GM23338 (cell line): ENCODE measurements at regions not wholly inside any gene's neighbourhood (a gene's known extent, or its start where the extent isn't known, plus 50 kb on each side); places are given as distances from the start of the nearest gene placed in this dataset.

Experiments used
- ATAC-seq: fragments of 200-7000 bp; cut with Tn5 transposase; 3 replicates; pipeline ENCODE4 v1.9.1; 2020
- DNase-seq: peaks from one replicate; pipeline ENCODE4 v3.0.0-alpha.2; 2015; ENCODE audit warnings: low spot score
- H2AFZ ChIP-seq: fragments of 200-600 bp; sonication (generic); 2 replicates; pipeline ENCODE4 v1.8.0; 2016; ENCODE audit warnings: antibody characterized with exemption, mild to moderate bottlenecking, moderate library complexity
- H3F3A ChIP-seq: fragments of 200-600 bp; sonication (generic); replicated peaks from 2 replicates; pipeline ENCODE4 v1.8.0; 2017; ENCODE audit warnings: antibody characterized with exemption, mixed run types, low read depth
- H3K27ac ChIP-seq: fragments of 200-600 bp; sonication (generic); 2 replicates; pipeline ENCODE4 v1.6.1; 2016; ENCODE audit warnings: low read depth
- H3K27me3 ChIP-seq: fragments of 200-600 bp; sonication (generic); 2 replicates; pipeline ENCODE4 v1.8.0; 2016; ENCODE audit warnings: mild to moderate bottlenecking, mixed run types, moderate library complexity; ENCODE audit not compliant: insufficient read depth
- H3K36me3 ChIP-seq: fragments of 200-600 bp; sonication (generic); 2 replicates; pipeline ENCODE4 v1.8.0; 2016; ENCODE audit warnings: mild to moderate bottlenecking; ENCODE audit not compliant: insufficient read depth
- H3K4me1 ChIP-seq: fragments of 200-600 bp; sonication (generic); 2 replicates; pipeline ENCODE4 v1.8.0; 2016; ENCODE audit warnings: mild to moderate bottlenecking, moderate library complexity; ENCODE audit not compliant: insufficient read depth
- H3K4me2 ChIP-seq: fragments of 200-600 bp; sonication (generic); 2 replicates; pipeline ENCODE4 v1.7.1; 2017; ENCODE audit warnings: mixed run types
- H3K4me3 ChIP-seq: fragments of 200-600 bp; sonication (generic); 2 replicates; pipeline ENCODE4 v1.6.1; 2016; ENCODE audit warnings: mixed run types
- H3K79me2 ChIP-seq: fragments of 200-600 bp; sonication (generic); replicated peaks from 2 replicates; pipeline ENCODE4 v1.8.0; 2017; ENCODE audit warnings: mild to moderate bottlenecking; ENCODE audit not compliant: insufficient read depth
- H3K9me2 ChIP-seq: fragments of 200-600 bp; sonication (generic); 2 replicates; pipeline ENCODE4 v1.8.0; 2017; ENCODE audit not compliant: insufficient read depth
- H4K20me1 ChIP-seq: fragments of 200-600 bp; sonication (generic); replicated peaks from 2 replicates; pipeline ENCODE4 v1.8.0; 2017; ENCODE audit warnings: mild to moderate bottlenecking; ENCODE audit not compliant: insufficient read depth
- H3K27ac Mint-ChIP-seq: 2 replicates; pipeline ENCODE4 v1.8.0; 2020; ENCODE audit warnings: inconsistent platforms, mild to moderate bottlenecking, moderate library complexity, mixed read lengths
- H3K27me3 Mint-ChIP-seq: 3 replicates; pipeline ENCODE4 v1.8.0; 2022; ENCODE audit warnings: low read depth, mild to moderate bottlenecking, moderate library complexity, mixed read lengths, inconsistent platforms; ENCODE audit not compliant: insufficient read depth, poor library complexity
- H3K36me3 Mint-ChIP-seq: 3 replicates; pipeline ENCODE4 v1.8.0; 2021; ENCODE audit warnings: low read depth, mild to moderate bottlenecking, inconsistent platforms, moderate library complexity, mixed read lengths
- H3K4me1 Mint-ChIP-seq: 3 replicates; pipeline ENCODE4 v1.8.0; 2020; ENCODE audit warnings: mild to moderate bottlenecking, inconsistent platforms, mixed read lengths
- H3K4me3 Mint-ChIP-seq: 3 replicates; pipeline ENCODE4 v1.8.0; 2021; ENCODE audit warnings: moderate library complexity, mild to moderate bottlenecking, inconsistent platforms, mixed read lengths
- H3K9me3 Mint-ChIP-seq: 3 replicates; pipeline ENCODE4 v1.8.0; 2020; ENCODE audit warnings: moderate library complexity, mild to moderate bottlenecking, inconsistent platforms, mixed read lengths
- CREB1 ChIP-seq: fragments of 250-450 bp; sonication (Bioruptor Pico); IDR thresholded peaks from 2 replicates; pipeline ENCODE4 v1.5.0; 2020; ENCODE audit warnings: low read depth, mild to moderate bottlenecking, moderate library complexity
- EZH2 ChIP-seq: fragments of 200-600 bp; sonication (generic); IDR thresholded peaks from one replicate; pipeline ENCODE4 v1.8.0; 2017; ENCODE audit warnings: antibody characterized with exemption, mild to moderate bottlenecking, low read depth; ENCODE audit not compliant: unreplicated experiment
- EZH2phosphoT487 ChIP-seq: fragments of 200-600 bp; sonication (generic); IDR thresholded peaks from one replicate; pipeline ENCODE4 v1.8.1; 2018; ENCODE audit warnings: antibody characterized with exemption; ENCODE audit not compliant: unreplicated experiment
- JUNB ChIP-seq: IDR thresholded peaks from one replicate; pipeline ENCODE4 v1.6.1; 2016; ENCODE audit warnings: antibody characterized with exemption; ENCODE audit not compliant: unreplicated experiment
- NANOG ChIP-seq: IDR thresholded peaks from 2 replicates; pipeline ENCODE4 v1.6.1; 2016; ENCODE audit warnings: antibody characterized with exemption, borderline replicate concordance
- POLR2AphosphoS5 ChIP-seq: IDR thresholded peaks from 2 replicates; pipeline ENCODE4 v1.6.1; 2016; ENCODE audit warnings: antibody characterized with exemption, low read depth
- STAT1 ChIP-seq: IDR thresholded peaks from one replicate; pipeline ENCODE4 v1.6.1; 2016; ENCODE audit warnings: antibody characterized with exemption; ENCODE audit not compliant: unreplicated experiment
- ZNF114 ChIP-seq: fragments of 250-450 bp; sonication (Bioruptor Pico); IDR thresholded peaks from 2 replicates; pipeline ENCODE4 v1.5.0; 2020; ENCODE audit warnings: mild to moderate bottlenecking, moderate library complexity
- ZNF331 ChIP-seq: fragments of 250-450 bp; sonication (Bioruptor Pico); IDR thresholded peaks from 2 replicates; pipeline ENCODE4 v1.5.0; 2020; ENCODE audit warnings: low read depth, mild to moderate bottlenecking, moderate library complexity
- TF ChIP-seq, protein P1 (sequence below): fragments of 250-450 bp; sonication (Bioruptor Pico); IDR thresholded peaks from 2 replicates; pipeline ENCODE4 v1.5.0; 2020; ENCODE audit warnings: mild to moderate bottlenecking, moderate library complexity
- TF ChIP-seq, protein P2 (sequence below): IDR thresholded peaks from one replicate; pipeline ENCODE4 v1.6.1; 2018; ENCODE audit warnings: antibody characterized with exemption; ENCODE audit not compliant: unreplicated experiment
- TF ChIP-seq, protein P3 (sequence below): IDR thresholded peaks from 2 replicates; pipeline ENCODE4 v1.6.1; 2016; ENCODE audit warnings: antibody characterized with exemption
- TF ChIP-seq, protein P4 (sequence below), 2 experiments: fragments of 200-600 bp in 1 of 2; sonication (generic) in 1 of 2; conservative IDR thresholded peaks; 2 replicates each; pipeline versions ENCODE4 v1.5.1 to v1.6.1; 2016 to 2017; ENCODE audit warnings: antibody characterized with exemption in 2 of 2, low read depth in 2 of 2, mild to moderate bottlenecking in 2 of 2, moderate library complexity in 1 of 2

DNA sequence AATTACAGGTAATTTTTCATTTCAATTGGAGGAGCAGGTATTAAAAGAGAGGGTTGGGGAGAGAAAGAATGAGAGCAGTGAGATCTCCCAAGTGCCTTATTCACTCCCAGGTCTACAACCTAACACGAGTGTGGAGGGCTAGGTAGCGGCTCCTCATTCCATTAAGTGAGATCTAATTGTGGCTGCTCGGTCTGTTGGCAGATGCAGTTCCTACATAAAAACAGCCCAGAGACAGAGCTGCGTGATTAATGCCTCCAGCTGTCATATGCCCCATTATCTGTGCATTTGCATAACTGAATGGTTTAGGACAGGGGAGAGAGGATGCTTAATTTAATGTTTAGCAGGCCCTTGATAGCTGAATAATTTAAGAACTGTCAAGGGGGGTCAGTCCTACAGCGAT, 100.5 kb downstream of the PSAT1 start:
- Histone ChIP-seq H3K9me2 (peaks cover under 1% of the 10 kb centered on the region; the same call in 1 of the 2 replicates), H3K79me2 (no peaks in the 10 kb centered on the region), H3K4me2 (peak overlapping the region; percentile 68), H3K4me1 (peaks cover 49% of the 10 kb centered on the region), H3K27me3 (no peaks in the 10 kb centered on the region), H3F3A (peaks cover 10% of the 10 kb centered on the region), H2AFZ (no peak overlapping the region), H3K27ac (peak overlapping the region; percentile 77), H3K4me3 (no peak overlapping the region), H3K36me3 (peaks cover 8% of the 10 kb centered on the region; the same call in 1 of the 2 replicates), H4K20me1 (no peaks in the 10 kb centered on the region)
- DNase-seq (peak; percentile 26), ATAC-seq (peak; percentile 70)
- H3K27ac Mint-ChIP-seq, result no peak overlapping the region
- H3K4me3 Mint-ChIP-seq, result no peak overlapping the region
- peaks cover 40% of the 10 kb centered on the region for H3K4me1 Mint-ChIP-seq
- H3K36me3 Mint-ChIP-seq, result peaks cover 23% of the 10 kb centered on the region
- no peak for TF ChIP-seq POLR2AphosphoS5
- TF ChIP-seq, protein P1, sequence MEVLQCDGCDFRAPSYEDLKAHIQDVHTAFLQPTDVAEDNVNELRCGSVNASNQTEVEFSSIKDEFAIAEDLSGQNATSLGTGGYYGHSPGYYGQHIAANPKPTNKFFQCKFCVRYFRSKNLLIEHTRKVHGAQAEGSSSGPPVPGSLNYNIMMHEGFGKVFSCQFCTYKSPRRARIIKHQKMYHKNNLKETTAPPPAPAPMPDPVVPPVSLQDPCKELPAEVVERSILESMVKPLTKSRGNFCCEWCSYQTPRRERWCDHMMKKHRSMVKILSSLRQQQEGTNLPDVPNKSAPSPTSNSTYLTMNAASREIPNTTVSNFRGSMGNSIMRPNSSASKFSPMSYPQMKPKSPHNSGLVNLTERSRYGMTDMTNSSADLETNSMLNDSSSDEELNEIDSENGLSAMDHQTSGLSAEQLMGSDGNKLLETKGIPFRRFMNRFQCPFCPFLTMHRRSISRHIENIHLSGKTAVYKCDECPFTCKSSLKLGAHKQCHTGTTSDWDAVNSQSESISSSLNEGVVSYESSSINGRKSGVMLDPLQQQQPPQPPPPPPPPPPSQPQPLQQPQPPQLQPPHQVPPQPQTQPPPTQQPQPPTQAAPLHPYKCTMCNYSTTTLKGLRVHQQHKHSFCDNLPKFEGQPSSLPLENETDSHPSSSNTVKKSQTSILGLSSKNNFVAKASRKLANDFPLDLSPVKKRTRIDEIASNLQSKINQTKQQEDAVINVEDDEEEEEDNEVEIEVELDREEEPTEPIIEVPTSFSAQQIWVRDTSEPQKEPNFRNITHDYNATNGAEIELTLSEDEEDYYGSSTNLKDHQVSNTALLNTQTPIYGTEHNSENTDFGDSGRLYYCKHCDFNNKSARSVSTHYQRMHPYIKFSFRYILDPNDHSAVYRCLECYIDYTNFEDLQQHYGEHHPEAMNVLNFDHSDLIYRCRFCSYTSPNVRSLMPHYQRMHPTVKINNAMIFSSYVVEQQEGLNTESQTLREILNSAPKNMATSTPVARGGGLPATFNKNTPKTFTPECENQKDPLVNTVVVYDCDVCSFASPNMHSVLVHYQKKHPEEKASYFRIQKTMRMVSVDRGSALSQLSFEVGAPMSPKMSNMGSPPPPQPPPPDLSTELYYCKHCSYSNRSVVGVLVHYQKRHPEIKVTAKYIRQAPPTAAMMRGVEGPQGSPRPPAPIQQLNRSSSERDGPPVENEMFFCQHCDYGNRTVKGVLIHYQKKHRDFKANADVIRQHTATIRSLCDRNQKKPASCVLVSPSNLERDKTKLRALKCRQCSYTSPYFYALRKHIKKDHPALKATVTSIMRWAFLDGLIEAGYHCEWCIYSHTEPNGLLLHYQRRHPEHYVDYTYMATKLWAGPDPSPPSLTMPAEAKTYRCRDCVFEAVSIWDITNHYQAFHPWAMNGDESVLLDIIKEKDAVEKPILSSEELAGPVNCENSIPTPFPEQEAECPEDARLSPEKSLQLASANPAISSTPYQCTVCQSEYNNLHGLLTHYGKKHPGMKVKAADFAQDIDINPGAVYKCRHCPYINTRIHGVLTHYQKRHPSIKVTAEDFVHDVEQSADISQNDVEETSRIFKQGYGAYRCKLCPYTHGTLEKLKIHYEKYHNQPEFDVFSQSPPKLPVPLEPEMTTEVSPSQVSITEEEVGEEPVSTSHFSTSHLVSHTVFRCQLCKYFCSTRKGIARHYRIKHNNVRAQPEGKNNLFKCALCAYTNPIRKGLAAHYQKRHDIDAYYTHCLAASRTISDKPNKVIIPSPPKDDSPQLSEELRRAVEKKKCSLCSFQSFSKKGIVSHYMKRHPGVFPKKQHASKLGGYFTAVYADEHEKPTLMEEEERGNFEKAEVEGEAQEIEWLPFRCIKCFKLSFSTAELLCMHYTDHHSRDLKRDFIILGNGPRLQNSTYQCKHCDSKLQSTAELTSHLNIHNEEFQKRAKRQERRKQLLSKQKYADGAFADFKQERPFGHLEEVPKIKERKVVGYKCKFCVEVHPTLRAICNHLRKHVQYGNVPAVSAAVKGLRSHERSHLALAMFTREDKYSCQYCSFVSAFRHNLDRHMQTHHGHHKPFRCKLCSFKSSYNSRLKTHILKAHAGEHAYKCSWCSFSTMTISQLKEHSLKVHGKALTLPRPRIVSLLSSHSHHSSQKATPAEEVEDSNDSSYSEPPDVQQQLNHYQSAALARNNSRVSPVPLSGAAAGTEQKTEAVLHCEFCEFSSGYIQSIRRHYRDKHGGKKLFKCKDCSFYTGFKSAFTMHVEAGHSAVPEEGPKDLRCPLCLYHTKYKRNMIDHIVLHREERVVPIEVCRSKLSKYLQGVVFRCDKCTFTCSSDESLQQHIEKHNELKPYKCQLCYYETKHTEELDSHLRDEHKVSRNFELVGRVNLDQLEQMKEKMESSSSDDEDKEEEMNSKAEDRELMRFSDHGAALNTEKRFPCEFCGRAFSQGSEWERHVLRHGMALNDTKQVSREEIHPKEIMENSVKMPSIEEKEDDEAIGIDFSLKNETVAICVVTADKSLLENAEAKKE, result no peak
- TF ChIP-seq, protein P2, sequence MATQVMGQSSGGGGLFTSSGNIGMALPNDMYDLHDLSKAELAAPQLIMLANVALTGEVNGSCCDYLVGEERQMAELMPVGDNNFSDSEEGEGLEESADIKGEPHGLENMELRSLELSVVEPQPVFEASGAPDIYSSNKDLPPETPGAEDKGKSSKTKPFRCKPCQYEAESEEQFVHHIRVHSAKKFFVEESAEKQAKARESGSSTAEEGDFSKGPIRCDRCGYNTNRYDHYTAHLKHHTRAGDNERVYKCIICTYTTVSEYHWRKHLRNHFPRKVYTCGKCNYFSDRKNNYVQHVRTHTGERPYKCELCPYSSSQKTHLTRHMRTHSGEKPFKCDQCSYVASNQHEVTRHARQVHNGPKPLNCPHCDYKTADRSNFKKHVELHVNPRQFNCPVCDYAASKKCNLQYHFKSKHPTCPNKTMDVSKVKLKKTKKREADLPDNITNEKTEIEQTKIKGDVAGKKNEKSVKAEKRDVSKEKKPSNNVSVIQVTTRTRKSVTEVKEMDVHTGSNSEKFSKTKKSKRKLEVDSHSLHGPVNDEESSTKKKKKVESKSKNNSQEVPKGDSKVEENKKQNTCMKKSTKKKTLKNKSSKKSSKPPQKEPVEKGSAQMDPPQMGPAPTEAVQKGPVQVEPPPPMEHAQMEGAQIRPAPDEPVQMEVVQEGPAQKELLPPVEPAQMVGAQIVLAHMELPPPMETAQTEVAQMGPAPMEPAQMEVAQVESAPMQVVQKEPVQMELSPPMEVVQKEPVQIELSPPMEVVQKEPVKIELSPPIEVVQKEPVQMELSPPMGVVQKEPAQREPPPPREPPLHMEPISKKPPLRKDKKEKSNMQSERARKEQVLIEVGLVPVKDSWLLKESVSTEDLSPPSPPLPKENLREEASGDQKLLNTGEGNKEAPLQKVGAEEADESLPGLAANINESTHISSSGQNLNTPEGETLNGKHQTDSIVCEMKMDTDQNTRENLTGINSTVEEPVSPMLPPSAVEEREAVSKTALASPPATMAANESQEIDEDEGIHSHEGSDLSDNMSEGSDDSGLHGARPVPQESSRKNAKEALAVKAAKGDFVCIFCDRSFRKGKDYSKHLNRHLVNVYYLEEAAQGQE, result no peak
- TF ChIP-seq CREB1 (CRISPR knock-in tag), result no peak
- TF ChIP-seq, protein P3, sequence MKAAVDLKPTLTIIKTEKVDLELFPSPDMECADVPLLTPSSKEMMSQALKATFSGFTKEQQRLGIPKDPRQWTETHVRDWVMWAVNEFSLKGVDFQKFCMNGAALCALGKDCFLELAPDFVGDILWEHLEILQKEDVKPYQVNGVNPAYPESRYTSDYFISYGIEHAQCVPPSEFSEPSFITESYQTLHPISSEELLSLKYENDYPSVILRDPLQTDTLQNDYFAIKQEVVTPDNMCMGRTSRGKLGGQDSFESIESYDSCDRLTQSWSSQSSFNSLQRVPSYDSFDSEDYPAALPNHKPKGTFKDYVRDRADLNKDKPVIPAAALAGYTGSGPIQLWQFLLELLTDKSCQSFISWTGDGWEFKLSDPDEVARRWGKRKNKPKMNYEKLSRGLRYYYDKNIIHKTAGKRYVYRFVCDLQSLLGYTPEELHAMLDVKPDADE, result no peak
- TF ChIP-seq, protein P4, sequence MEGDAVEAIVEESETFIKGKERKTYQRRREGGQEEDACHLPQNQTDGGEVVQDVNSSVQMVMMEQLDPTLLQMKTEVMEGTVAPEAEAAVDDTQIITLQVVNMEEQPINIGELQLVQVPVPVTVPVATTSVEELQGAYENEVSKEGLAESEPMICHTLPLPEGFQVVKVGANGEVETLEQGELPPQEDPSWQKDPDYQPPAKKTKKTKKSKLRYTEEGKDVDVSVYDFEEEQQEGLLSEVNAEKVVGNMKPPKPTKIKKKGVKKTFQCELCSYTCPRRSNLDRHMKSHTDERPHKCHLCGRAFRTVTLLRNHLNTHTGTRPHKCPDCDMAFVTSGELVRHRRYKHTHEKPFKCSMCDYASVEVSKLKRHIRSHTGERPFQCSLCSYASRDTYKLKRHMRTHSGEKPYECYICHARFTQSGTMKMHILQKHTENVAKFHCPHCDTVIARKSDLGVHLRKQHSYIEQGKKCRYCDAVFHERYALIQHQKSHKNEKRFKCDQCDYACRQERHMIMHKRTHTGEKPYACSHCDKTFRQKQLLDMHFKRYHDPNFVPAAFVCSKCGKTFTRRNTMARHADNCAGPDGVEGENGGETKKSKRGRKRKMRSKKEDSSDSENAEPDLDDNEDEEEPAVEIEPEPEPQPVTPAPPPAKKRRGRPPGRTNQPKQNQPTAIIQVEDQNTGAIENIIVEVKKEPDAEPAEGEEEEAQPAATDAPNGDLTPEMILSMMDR (conservative IDR thresholded peaks at IDR 0.05; ENCODE audit: low read depth in 2 of 2), result no peak
- no peak for TF ChIP-seq EZH2
- TF ChIP-seq STAT1, result no peak
- TF ChIP-seq JUNB, result no peak
- TF ChIP-seq ZNF331 (CRISPR knock-in tag), result no peak
- TF ChIP-seq ZNF114 (CRISPR knock-in tag), result no peak
- TF ChIP-seq NANOG, result no peak
- TF ChIP-seq EZH2phosphoT487, result no peak
- peaks cover 27% of the 10 kb centered on the region for H3K9me3 Mint-ChIP-seq
- peaks cover 7% of the 10 kb centered on the region for H3K27me3 Mint-ChIP-seq
